ENCODE measurements at regions not wholly inside any gene's neighbourhood (a gene's known extent, or its start where the extent isn't known, plus 50 kb on each side); places are given as distances from the start of the nearest gene placed in this dataset.
"Not testable (repeated sequence)": the region's sequence is repeated elsewhere in the genome, so short reads cannot be mapped to it uniquely, and the experiment has no call there.

- no peak for DNase-seq (ENCODE audit: low read depth)
Observed at GRCh38 chr12:124706363-124706762, 139.0 kb upstream of the NCOR2 start.

- no peak for DNase-seq (ENCODE audit: low read depth)
Observed at GRCh38 chr12:124705545-124706138, 138.2 kb upstream of the NCOR2 start.

GRCh38 chr12:124704619-124705018 is 137.2 kb upstream of the NCOR2 start:
- no peak for DNase-seq (ENCODE audit: low read depth)

GRCh38 chr12:124703856-124704255 is 136.4 kb upstream of the NCOR2 start:
- no peak for DNase-seq (ENCODE audit: low read depth)

- DNase-seq (ENCODE audit: low read depth), result no peak
Observed at GRCh38 chr12:124702736-124703135, 135.3 kb upstream of the NCOR2 start.

GRCh38 chr12:124700810-124701592 is 133.6 kb upstream of the NCOR2 start:
- no peak for DNase-seq (ENCODE audit: low read depth)

GRCh38 chr12:124699909-124700308 is 132.5 kb upstream of the NCOR2 start:
- DNase-seq (ENCODE audit: low read depth), result no peak

- DNase-seq (ENCODE audit: low read depth), result no peak
Observed at GRCh38 chr12:124698998-124699305, 131.5 kb upstream of the NCOR2 start.

- no peak for DNase-seq (ENCODE audit: low read depth)
Observed at GRCh38 chr12:124698211-124698997, 131.0 kb upstream of the NCOR2 start.

- not testable (repeated sequence) for DNase-seq (ENCODE audit: low read depth)
Observed at GRCh38 chr12:124697722-124698121, 130.3 kb upstream of the NCOR2 start.

- no peak for DNase-seq (ENCODE audit: low read depth)
Observed at GRCh38 chr12:124696693-124697476, 129.5 kb upstream of the NCOR2 start.

GRCh38 chr12:124695861-124696260 is 128.4 kb upstream of the NCOR2 start:
- no peak for DNase-seq (ENCODE audit: low read depth)

- no peak for DNase-seq (ENCODE audit: low read depth)
Observed at GRCh38 chr12:124694846-124695497, 127.6 kb upstream of the NCOR2 start.

GRCh38 chr12:124694250-124694649 is 126.8 kb upstream of the NCOR2 start:
- no peak for DNase-seq (ENCODE audit: low read depth)

GRCh38 chr12:124693111-124693723 is 125.8 kb upstream of the NCOR2 start:
- DNase-seq (ENCODE audit: low read depth), result no peak

GRCh38 chr12:124692443-124692842 is 125.0 kb upstream of the NCOR2 start:
- DNase-seq (ENCODE audit: low read depth), result no peak

- DNase-seq (ENCODE audit: low read depth), result no peak
Observed at GRCh38 chr12:124691429-124691828, 124.0 kb upstream of the NCOR2 start.

- DNase-seq (ENCODE audit: low read depth), result no peak
Observed at GRCh38 chr12:124689631-124690030, 122.2 kb upstream of the NCOR2 start.

- no peak for DNase-seq (ENCODE audit: low read depth)
Observed at GRCh38 chr12:124688356-124688992, 121.1 kb upstream of the NCOR2 start.

GRCh38 chr12:124687917-124688316 is 120.5 kb upstream of the NCOR2 start:
- no peak for DNase-seq (ENCODE audit: low read depth)
